ENCODE measurements at regions not wholly inside any gene's neighbourhood (a gene's known extent, or its start where the extent isn't known, plus 50 kb on each side); places are given as distances from the start of the nearest gene placed in this dataset.

GRCh38 chr2:37782155-37782673 is 110.8 kb upstream of the CDC42EP3 start:
- no peak for TF ChIP-seq REST (IDR thresholded peaks at IDR 0.05; ENCODE audit: low read depth)
- no peak for TF ChIP-seq POLR2A (IDR thresholded peaks at IDR 0.05; ENCODE audit: borderline replicate concordance, extremely low read depth, insufficient read depth, insufficient read length)

Data from HCT116 (cell line).